ENCODE measurements at regions not wholly inside any gene's neighbourhood (a gene's known extent, or its start where the extent isn't known, plus 50 kb on each side); places are given as distances from the start of the nearest gene placed in this dataset.
A peak's percentile ranks its signal among the peaks of the same experiment; 100 is the strongest.

- DNase-seq (ENCODE audit: low read depth) = no peak
Measured at GRCh38 chr9:85428230-85428629, 313.5 kb downstream of the AGTPBP1 start.

GRCh38 chr9:85427772-85428171 is 314.0 kb downstream of the AGTPBP1 start:
- DNase-seq (ENCODE audit: low read depth) = no peak

- DNase-seq (ENCODE audit: low read depth) = peak; percentile 50
Measured at GRCh38 chr9:85425153-85425611, 316.6 kb downstream of the AGTPBP1 start.

- DNase-seq (ENCODE audit: low read depth) = no peak
Measured at GRCh38 chr9:85423422-85423821, 318.3 kb downstream of the AGTPBP1 start.

- peak; percentile 61 for DNase-seq (ENCODE audit: low read depth)
Measured at GRCh38 chr9:85421641-85422040, 320.1 kb downstream of the AGTPBP1 start.

GRCh38 chr9:85420750-85421149 is 321.0 kb downstream of the AGTPBP1 start:
- DNase-seq (ENCODE audit: low read depth) = peak; percentile 29

- DNase-seq (ENCODE audit: low read depth) = no peak
Measured at GRCh38 chr9:85417674-85418073, 324.1 kb downstream of the AGTPBP1 start.

GRCh38 chr9:85416715-85417114 is 325.0 kb downstream of the AGTPBP1 start:
- no peak for DNase-seq (ENCODE audit: low read depth)

- DNase-seq (ENCODE audit: low read depth) = no peak
Measured at GRCh38 chr9:85414390-85414789, 327.4 kb downstream of the AGTPBP1 start.

- no peak for DNase-seq (ENCODE audit: low read depth)
Measured at GRCh38 chr9:85408494-85408893, 333.3 kb downstream of the AGTPBP1 start.

- no peak for DNase-seq (ENCODE audit: low read depth)
Measured at GRCh38 chr9:85405566-85405950, 336.2 kb downstream of the AGTPBP1 start.

GRCh38 chr9:85404911-85405565 is 336.7 kb downstream of the AGTPBP1 start:
- DNase-seq (ENCODE audit: low read depth) = no peak

GRCh38 chr9:85402551-85402950 is 339.2 kb downstream of the AGTPBP1 start:
- DNase-seq (ENCODE audit: low read depth) = no peak

- DNase-seq (ENCODE audit: low read depth) = peak; percentile 42
Measured at GRCh38 chr9:85401998-85402397, 339.8 kb downstream of the AGTPBP1 start.

GRCh38 chr9:85397005-85397404 is 344.7 kb downstream of the AGTPBP1 start:
- no peak for DNase-seq (ENCODE audit: low read depth)

- DNase-seq (ENCODE audit: low read depth) = no peak
Measured at GRCh38 chr9:85392260-85392659, 349.5 kb downstream of the AGTPBP1 start.

GRCh38 chr9:85377731-85378289 is 363.9 kb downstream of the AGTPBP1 start:
- DNase-seq (ENCODE audit: low read depth) = peak; percentile 73

- DNase-seq (ENCODE audit: low read depth) = no peak
Measured at GRCh38 chr9:85368781-85369180, 373.0 kb downstream of the AGTPBP1 start.

GRCh38 chr9:85359161-85359560 is 382.6 kb downstream of the AGTPBP1 start:
- no peak for DNase-seq (ENCODE audit: low read depth)

GRCh38 chr9:85349046-85349445 is 392.7 kb downstream of the AGTPBP1 start:
- DNase-seq (ENCODE audit: low read depth) = no peak

- no peak for DNase-seq (ENCODE audit: low read depth)
Measured at GRCh38 chr9:85347541-85347940, 394.2 kb downstream of the AGTPBP1 start.

GRCh38 chr9:85344901-85345300 is 396.9 kb downstream of the AGTPBP1 start:
- DNase-seq (ENCODE audit: low read depth) = peak; percentile 5

GRCh38 chr9:85339338-85339737 is 402.4 kb downstream of the AGTPBP1 start:
- DNase-seq (ENCODE audit: low read depth) = peak; percentile 34

- no peak for DNase-seq (ENCODE audit: low read depth)
Measured at GRCh38 chr9:85334228-85334627, 407.5 kb downstream of the AGTPBP1 start.
